ENCODE measurements at regions not wholly inside any gene's neighbourhood (a gene's known extent, or its start where the extent isn't known, plus 50 kb on each side); places are given as distances from the start of the nearest gene placed in this dataset.

- Mint-ChIP-seq H3K9me3 (peaks cover 7% of the 10 kb centered on the region), H3K27ac (ENCODE audit: unreplicated experiment) (no peak overlapping the region), H3K4me1 (peaks cover 28% of the 10 kb centered on the region), H3K4me3 (no peak overlapping the region), H3K27me3 (ENCODE audit: low read depth) (no peaks in the 10 kb centered on the region), H3K36me3 (ENCODE audit: low read depth) (peaks cover 2% of the 10 kb centered on the region)
- no peak for TF ChIP-seq CTCF (conservative IDR thresholded peaks at IDR 0.05)
- DNase-seq (ENCODE audit: low read depth, low spot score), result no peak
These were observed 447.8 kb upstream of the JARID2 start for GRCh38 chr6:14797875-14798593.

- Mint-ChIP-seq H3K9me3 (peaks cover 7% of the 10 kb centered on the region), H3K36me3 (ENCODE audit: low read depth) (peaks cover 2% of the 10 kb centered on the region)
These were observed 447.3 kb upstream of the JARID2 start for GRCh38 chr6:14798594-14798982.

GRCh38 chr6:14798996-14799588 is 446.8 kb upstream of the JARID2 start:
- no peak for TF ChIP-seq CTCF (conservative IDR thresholded peaks at IDR 0.05)
- Mint-ChIP-seq H3K27ac (ENCODE audit: unreplicated experiment) (no peak overlapping the region), H3K4me3 (no peak overlapping the region), H3K4me1 (peaks cover 31% of the 10 kb centered on the region), H3K27me3 (ENCODE audit: low read depth) (no peaks in the 10 kb centered on the region), H3K36me3 (ENCODE audit: low read depth) (peaks cover 2% of the 10 kb centered on the region), H3K9me3 (peaks cover 7% of the 10 kb centered on the region)
- DNase-seq (ENCODE audit: low read depth, low spot score), result no peak

More at GRCh38 chr6:14798594-14798982, 447.3 kb upstream of the JARID2 start:
- no peak for DNase-seq (ENCODE audit: low read depth, low spot score)
- Mint-ChIP-seq H3K4me1 (peaks cover 28% of the 10 kb centered on the region), H3K27ac (ENCODE audit: unreplicated experiment) (no peak overlapping the region), H3K27me3 (ENCODE audit: low read depth) (no peaks in the 10 kb centered on the region), H3K4me3 (no peak overlapping the region)
- no peak for TF ChIP-seq CTCF (conservative IDR thresholded peaks at IDR 0.05)

GRCh38 chr6:14799928-14800327 is 445.9 kb upstream of the JARID2 start:
- no peak for TF ChIP-seq CTCF (conservative IDR thresholded peaks at IDR 0.05)
- Mint-ChIP-seq H3K4me1 (peaks cover 33% of the 10 kb centered on the region), H3K9me3 (peaks cover 7% of the 10 kb centered on the region), H3K4me3 (no peak overlapping the region), H3K27me3 (ENCODE audit: low read depth) (no peaks in the 10 kb centered on the region), H3K36me3 (ENCODE audit: low read depth) (peaks cover 2% of the 10 kb centered on the region), H3K27ac (ENCODE audit: unreplicated experiment) (no peak overlapping the region)
- no peak for DNase-seq (ENCODE audit: low read depth, low spot score)

- no peak for TF ChIP-seq CTCF (conservative IDR thresholded peaks at IDR 0.05)
- no peak for DNase-seq (ENCODE audit: low read depth, low spot score)
- Mint-ChIP-seq H3K4me3 (no peak overlapping the region), H3K9me3 (peaks cover 11% of the 10 kb centered on the region), H3K27me3 (ENCODE audit: low read depth) (no peaks in the 10 kb centered on the region), H3K36me3 (ENCODE audit: low read depth) (peaks cover 3% of the 10 kb centered on the region), H3K4me1 (peaks cover 32% of the 10 kb centered on the region), H3K27ac (ENCODE audit: unreplicated experiment) (peak overlapping the region; percentile 13)
These were observed 443.2 kb upstream of the JARID2 start for GRCh38 chr6:14802514-14803160.
